Erythroblast (primary cell): ENCODE measurements at regions not wholly inside any gene's neighbourhood (a gene's known extent, or its start where the extent isn't known, plus 50 kb on each side); places are given as distances from the start of the nearest gene placed in this dataset.

Source experiments
- DNase-seq, 2 experiments: peaks; one replicate each; lab custom pipeline; 2025; lab: John Stamatoyannopoulos, UW
- GATA1 ChIP-seq: IDR thresholded peaks from 2 replicates; pipeline ENCODE4 v1.6.1; 2011; ENCODE audit warnings: low read depth, mild to moderate bottlenecking, control low read depth, low read length, moderate library complexity
- POLR2A ChIP-seq: IDR thresholded peaks from 2 replicates; pipeline ENCODE4 v1.6.1; 2011; ENCODE audit warnings: mild to moderate bottlenecking, low read length

DNA sequence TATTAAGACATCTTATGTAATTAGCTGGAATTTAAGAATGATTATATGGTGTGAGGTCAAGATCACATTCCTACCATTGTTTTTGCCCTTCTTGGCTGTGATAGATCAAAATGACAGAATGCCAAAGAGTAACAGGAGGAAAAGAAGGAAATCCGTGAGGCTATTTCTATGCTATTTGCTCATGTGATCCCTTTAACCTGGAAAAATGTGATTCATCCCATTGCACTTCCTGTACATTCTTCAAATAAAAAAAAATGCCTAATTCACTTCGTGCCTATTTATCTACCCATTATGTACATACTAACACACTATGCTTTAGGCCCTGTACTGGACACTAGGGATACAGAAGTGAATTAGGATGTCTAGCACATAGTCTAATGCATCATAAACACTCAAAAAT is 154.1 kb upstream of the PAPPA start:
- TF ChIP-seq POLR2A = no peak
- TF ChIP-seq GATA1 = no peak
- DNase-seq = no peak

- DNase-seq = peak; percentile 2 to 45
- TF ChIP-seq POLR2A = no peak
- TF ChIP-seq GATA1 = no peak
Measured at GRCh38 chr9:116000748-116001329, 152.8 kb upstream of the PAPPA start.

GRCh38 chr9:116002181-116002580 is 151.4 kb upstream of the PAPPA start:
- no peak for DNase-seq
- no peak for TF ChIP-seq POLR2A
- TF ChIP-seq GATA1 = no peak

GRCh38 chr9:116002624-116003023 is 151.0 kb upstream of the PAPPA start:
- TF ChIP-seq GATA1 (no peak), POLR2A (no peak)
- DNase-seq = peak in 1 of 2 experiments; percentile 2

GRCh38 chr9:116003397-116003796 is 150.2 kb upstream of the PAPPA start:
- DNase-seq = no peak
- TF ChIP-seq GATA1 (no peak), POLR2A (no peak)

DNA sequence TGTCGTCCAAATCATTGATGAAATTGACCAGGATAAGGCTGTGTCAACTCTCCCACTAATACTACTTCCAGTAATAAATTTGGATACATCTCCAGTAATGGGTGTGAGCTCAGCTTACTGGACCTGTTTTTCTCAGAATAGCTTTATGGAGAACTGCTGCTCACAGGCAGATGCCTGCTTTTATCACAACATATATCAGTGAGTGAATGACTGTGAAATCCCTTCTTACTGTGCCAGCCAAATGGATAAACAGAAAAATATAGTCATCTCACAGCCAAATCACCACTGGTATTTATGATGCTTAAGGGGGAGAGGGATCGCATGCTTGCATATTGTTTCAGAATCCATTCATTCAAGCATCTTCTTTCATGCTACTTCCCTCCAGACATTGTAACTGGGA is 148.4 kb upstream of the PAPPA start:
- TF ChIP-seq POLR2A (no peak), GATA1 (no peak)
- no peak for DNase-seq

- DNase-seq = no peak
- TF ChIP-seq GATA1 (no peak), POLR2A (no peak)
Measured at GRCh38 chr9:116007824-116008223, 145.8 kb upstream of the PAPPA start.

- DNase-seq = no peak
- TF ChIP-seq GATA1 (no peak), POLR2A (no peak)
Measured at GRCh38 chr9:116008278-116008677, 145.3 kb upstream of the PAPPA start.

GRCh38 chr9:116009420-116009819 is 144.2 kb upstream of the PAPPA start:
- TF ChIP-seq POLR2A (no peak), GATA1 (no peak)
- no peak for DNase-seq

- no peak for DNase-seq
- TF ChIP-seq POLR2A (no peak), GATA1 (no peak)
Measured at GRCh38 chr9:116015855-116016254, 137.7 kb upstream of the PAPPA start.

- no peak for DNase-seq
- TF ChIP-seq GATA1 (no peak), POLR2A (no peak)
Measured at GRCh38 chr9:116020146-116020545, 133.4 kb upstream of the PAPPA start.

DNA sequence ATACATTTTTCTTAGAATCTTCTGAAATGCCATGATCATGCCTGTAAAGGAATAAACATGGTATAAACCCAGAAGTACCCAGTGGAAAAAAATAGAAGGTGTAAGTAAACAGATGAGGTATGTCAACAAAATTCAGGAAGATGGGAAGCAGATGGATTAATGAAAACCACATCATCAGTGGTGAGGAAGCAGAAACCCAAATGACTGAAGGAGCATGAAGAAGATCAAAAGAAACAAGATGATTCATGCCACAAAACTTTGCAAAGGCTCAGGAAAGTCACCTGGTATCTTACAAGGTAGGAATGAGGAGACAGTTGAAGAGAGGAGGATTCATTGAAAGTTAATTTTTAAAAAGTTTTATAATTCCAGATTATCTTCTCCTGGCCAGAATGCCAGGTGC is 132.8 kb upstream of the PAPPA start:
- TF ChIP-seq POLR2A = no peak
- TF ChIP-seq GATA1 = no peak
- no peak for DNase-seq

DNA sequence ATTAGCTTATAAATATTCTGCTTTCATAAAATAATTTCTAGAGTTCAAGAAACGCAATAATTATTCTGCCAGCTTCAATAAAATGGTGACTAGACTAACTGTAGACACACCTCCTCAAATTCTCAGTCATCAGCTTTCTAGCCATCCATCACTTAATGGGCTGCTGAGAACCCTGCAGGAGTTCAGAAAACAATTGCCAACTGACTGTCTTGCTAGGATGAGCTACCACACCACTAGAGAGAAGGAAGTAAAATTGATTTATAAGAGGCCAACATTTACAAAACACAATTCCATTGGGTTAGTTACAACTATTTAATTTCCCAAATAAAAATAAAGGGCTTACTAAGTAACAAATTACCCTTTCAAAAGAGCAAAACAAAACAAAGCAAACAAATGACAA is 126.5 kb upstream of the PAPPA start:
- TF ChIP-seq GATA1 (no peak), POLR2A (no peak)
- DNase-seq = no peak

DNA sequence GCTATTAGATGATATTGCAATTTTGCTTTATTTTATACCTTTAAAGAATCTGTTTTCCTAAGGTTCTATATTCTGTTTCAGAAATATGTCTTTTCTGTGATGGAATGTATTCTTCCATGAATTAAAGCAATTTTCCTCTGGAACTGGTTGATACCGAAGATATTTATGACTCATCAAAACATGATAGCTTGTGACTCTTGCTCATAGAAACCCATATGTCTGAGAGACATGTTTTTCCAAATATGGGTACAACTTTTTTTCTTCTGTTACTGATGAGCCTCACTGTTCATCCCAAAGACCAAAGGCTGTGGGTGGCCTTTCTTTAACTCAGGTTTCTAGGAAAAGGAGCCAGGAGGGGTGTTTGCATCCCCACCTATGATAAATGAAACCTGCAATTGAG is 126.1 kb upstream of the PAPPA start:
- TF ChIP-seq GATA1 = no peak
- no peak for TF ChIP-seq POLR2A
- DNase-seq = no peak

DNA sequence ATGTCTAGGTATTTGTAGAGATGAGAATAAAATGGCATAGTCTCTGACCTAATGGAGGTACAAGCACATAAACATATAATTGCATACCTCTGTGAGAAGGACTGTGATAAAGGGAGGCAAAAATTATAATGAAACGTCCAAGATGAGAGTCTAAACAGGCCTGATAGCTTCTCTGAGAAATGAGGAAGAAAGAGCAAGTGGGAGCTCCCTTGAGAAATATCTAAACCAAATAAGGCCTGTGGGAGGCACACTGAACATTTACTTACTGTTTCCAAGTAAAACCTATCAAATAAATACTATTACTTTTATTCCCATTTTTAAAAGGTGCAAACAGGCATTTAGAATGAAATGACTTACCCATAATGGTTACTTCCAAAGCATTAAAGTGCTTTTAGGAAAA is 125.6 kb upstream of the PAPPA start:
- no peak for DNase-seq
- TF ChIP-seq POLR2A = no peak
- no peak for TF ChIP-seq GATA1
